Panc1 (cell line): ENCODE measurements at regions not wholly inside any gene's neighbourhood (a gene's known extent, or its start where the extent isn't known, plus 50 kb on each side); places are given as distances from the start of the nearest gene placed in this dataset.

Experiments
- ATAC-seq: fragments of 200-7000 bp; cut with Tn5 transposase; 2 replicates; pipeline ENCODE4 v1.9.1; 2020; ENCODE audit warnings: mild to moderate bottlenecking, moderate library complexity
- BruUV-seq: library from RNA; stranded (reverse); fragments of 400-500 nt; replicated peaks from 2 replicates; lab custom pipeline; 2021; lab: Mats Ljungman, UMichigan
- CTCF ChIA-PET: fragments of 300-600 bp; sonication (Branson Sonifier 250); formaldehyde crosslinking; loops from one replicate; lab custom pipeline; 2022; ENCODE audit warnings: antibody characterized with exemption; lab: Charles Lee
- POLR2A ChIA-PET: fragments of 300-600 bp; sonication (Branson Sonifier 250); formaldehyde crosslinking; loops from one replicate; lab custom pipeline; 2022; ENCODE audit warnings: antibody characterized with exemption; lab: Charles Lee
- DNase-seq: peaks from one replicate; pipeline ENCODE4 v3.0.0-alpha.2; 2010; ENCODE audit warnings: low read depth, low spot score
- H3K27ac ChIP-seq: 2 replicates; pipeline ENCODE4 v1.5.1; 2011; ENCODE audit warnings: mild to moderate bottlenecking, low read length, inconsistent platforms
- H3K27me3 ChIP-seq: fragments of 200-500 bp; sonication (Bioruptor generic); 2 replicates; pipeline ENCODE4 v1.6.0; 2014; ENCODE audit warnings: low read length, inconsistent platforms; ENCODE audit not compliant: control insufficient read depth, insufficient read depth
- H3K36me3 ChIP-seq: fragments of 200-500 bp; sonication (Bioruptor generic); 2 replicates; pipeline ENCODE4 v1.5.1; 2014; ENCODE audit warnings: inconsistent platforms, mild to moderate bottlenecking, low read length, moderate library complexity; ENCODE audit not compliant: control insufficient read depth, insufficient read depth
- H3K4me1 ChIP-seq: 2 replicates; pipeline ENCODE4 v1.5.1; 2011; ENCODE audit warnings: inconsistent platforms, mild to moderate bottlenecking, low read length, moderate library complexity; ENCODE audit not compliant: control insufficient read depth, insufficient read depth
- H3K4me3 ChIP-seq, 2 experiments: 2 replicates each; pipeline ENCODE4 v1.5.1; 2011 to 2012; ENCODE audit warnings: low read depth in 2 of 2, low read length in 2 of 2, mild to moderate bottlenecking in 2 of 2, inconsistent platforms in 1 of 2, moderate library complexity in 1 of 2
- H3K9me3 ChIP-seq: fragments of 200-500 bp; sonication (Bioruptor generic); 2 replicates; pipeline ENCODE4 v1.5.1; 2014; ENCODE audit warnings: low read depth, mild to moderate bottlenecking, inconsistent platforms, low read length, moderate library complexity; ENCODE audit not compliant: control insufficient read depth, insufficient read depth
- CTCF ChIP-seq: fragments of 450-650 bp; IDR thresholded peaks from 2 replicates; pipeline ENCODE4 v1.5.1; 2017; ENCODE audit warnings: mild to moderate bottlenecking
- POLR2AphosphoS5 ChIP-seq: IDR thresholded peaks from 2 replicates; pipeline ENCODE4 v1.6.1; 2012; ENCODE audit warnings: mild to moderate bottlenecking, low read depth, low read length, moderate library complexity
- REST ChIP-seq, 2 experiments: IDR thresholded peaks; 2 replicates each; pipeline ENCODE4 v1.6.1; 2011 to 2012; ENCODE audit warnings: low read depth in 2 of 2, control low read depth in 1 of 2, low read length in 1 of 2, mild to moderate bottlenecking in 1 of 2, moderate library complexity in 1 of 2; ENCODE audit not compliant: insufficient read depth in 1 of 2
- SIN3A ChIP-seq: IDR thresholded peaks from 2 replicates; pipeline ENCODE4 v1.6.1; 2012; ENCODE audit warnings: low read depth, mild to moderate bottlenecking, low read length, moderate library complexity, borderline replicate concordance; ENCODE audit not compliant: insufficient read depth
- TCF7L2 ChIP-seq: IDR thresholded peaks from 2 replicates; pipeline ENCODE4 v1.6.1; 2011; ENCODE audit warnings: mild to moderate bottlenecking, low read depth, low read length, inconsistent platforms
- in situ Hi-C: cut with HindIII; loops from 2 replicates; pipeline ENCODE4 v1.10.0; 2016; ENCODE audit warnings: low sequenced_read_pairs, low pct_unique_long_range_greater_than_20kb
- intact Hi-C: fragments of 100-400 bp; cut with micrococcal nuclease; formaldehyde crosslinking; loops from one replicate; pipeline ENCODE4 v1.10.0; 2022; ENCODE audit not compliant: unreplicated experiment

- no TSS peak for BruUV-seq
- ATAC-seq (no peak), DNase-seq (no peak)
- ChIA-PET CTCF (no interaction called here), POLR2A (no interaction called here)
- in situ Hi-C loops: no loop called here
- Histone ChIP-seq H3K36me3 (no peaks in the 10 kb centered on the region), H3K27ac (no peak overlapping the region), H3K27me3 (no peaks in the 10 kb centered on the region), H3K9me3 (no peaks in the 10 kb centered on the region), H3K4me3 (no peak overlapping the region), H3K4me1 (no peaks in the 10 kb centered on the region)
- intact Hi-C loops: no loop called here
- TF ChIP-seq REST (IDR thresholded peaks at IDR 0.05; ENCODE audit: insufficient read depth in 1 of 2, low read depth in 2 of 2, low read length in 1 of 2): no peak
- TF ChIP-seq POLR2AphosphoS5: no peak
- TF ChIP-seq CTCF: no peak
These were observed 228.0 kb upstream of the KIF2A start for GRCh38 chr5:62077823-62078550.

DNA sequence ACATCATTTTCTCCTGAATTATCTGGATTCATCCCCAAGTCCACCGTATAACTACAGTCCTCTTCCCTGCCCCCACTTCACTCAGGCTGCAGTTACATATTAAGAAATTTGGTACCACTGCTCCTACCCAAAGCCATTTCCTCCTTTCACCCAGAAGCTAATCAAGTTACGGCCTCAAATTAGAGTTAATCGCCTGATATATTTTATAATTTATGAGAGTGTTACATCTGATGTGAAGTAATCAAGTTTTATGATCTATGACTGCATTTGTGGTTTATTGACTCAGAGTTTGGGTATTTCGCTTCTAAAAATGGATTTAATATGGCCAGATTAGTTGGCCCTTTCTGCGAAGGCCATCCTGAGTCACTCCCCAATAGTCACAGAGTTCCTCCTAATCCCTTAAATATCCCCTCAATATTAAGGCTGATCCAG lies 223.6 kb upstream of the KIF2A start:
- Histone ChIP-seq H3K27me3 (peaks cover 3% of the 10 kb centered on the region; the same call in 1 of the 2 replicates), H3K4me1 (no peaks in the 10 kb centered on the region), H3K27ac (no peak overlapping the region), H3K36me3 (no peaks in the 10 kb centered on the region), H3K4me3 (no peak overlapping the region), H3K9me3 (no peaks in the 10 kb centered on the region)
- intact Hi-C loops (no loop called here), in situ Hi-C loops (no loop called here)
- TF ChIP-seq REST (IDR thresholded peaks at IDR 0.05; ENCODE audit: insufficient read depth in 1 of 2, low read depth in 2 of 2, low read length in 1 of 2) (no peak), POLR2AphosphoS5 (no peak), SIN3A (no peak), TCF7L2 (no peak), CTCF (no peak)
- ChIA-PET CTCF (no interaction called here), POLR2A (no interaction called here)
- ATAC-seq (no peak), DNase-seq (peak; percentile 5)
- no TSS peak for BruUV-seq
